HG02588 (cell line): ENCODE measurements at regions not wholly inside any gene's neighbourhood (a gene's known extent, or its start where the extent isn't known, plus 50 kb on each side); places are given as distances from the start of the nearest gene placed in this dataset.

ENCODE experiments used
- ATAC-seq: cut with Tn5 transposase; IDR thresholded peaks from one replicate; pipeline ENCODE4 v1.9.1; 2021; ENCODE audit warnings: mild to moderate bottlenecking, moderate library complexity; ENCODE audit not compliant: unreplicated experiment

GRCh38 chr2:223508372-223508771 is 93.8 kb downstream of the SCG2 start:
- no peak for ATAC-seq

DNA sequence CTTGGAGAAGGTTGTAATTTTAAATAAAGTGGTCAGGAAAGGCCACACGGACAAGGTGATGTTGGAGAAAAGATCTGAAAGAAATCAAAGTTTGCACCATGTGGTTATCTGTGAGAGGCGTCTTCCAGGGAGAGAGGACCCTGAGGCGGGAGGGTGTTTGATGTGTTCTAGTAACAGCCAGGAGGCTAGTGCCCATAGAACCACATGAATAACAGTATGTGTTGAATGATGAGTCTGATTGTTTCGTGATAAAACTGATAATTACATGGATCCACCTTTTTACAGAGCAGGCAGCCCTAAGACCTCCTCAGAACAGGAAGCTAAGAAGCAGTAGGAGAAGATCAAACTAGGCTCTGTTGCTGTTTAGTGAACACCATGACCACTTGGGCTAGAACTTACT is 91.4 kb downstream of the SCG2 start:
- no peak for ATAC-seq

- no peak for ATAC-seq
Measured at GRCh38 chr2:223511168-223511567, 91.0 kb downstream of the SCG2 start.

- ATAC-seq: no peak
Measured at GRCh38 chr2:223513771-223514455, 88.2 kb downstream of the SCG2 start.

- ATAC-seq: no peak
Measured at GRCh38 chr2:223519471-223519870, 82.7 kb downstream of the SCG2 start.

GRCh38 chr2:223522796-223523195 is 79.4 kb downstream of the SCG2 start:
- ATAC-seq: no peak

GRCh38 chr2:223523551-223524001 is 78.6 kb downstream of the SCG2 start:
- ATAC-seq: no peak

DNA sequence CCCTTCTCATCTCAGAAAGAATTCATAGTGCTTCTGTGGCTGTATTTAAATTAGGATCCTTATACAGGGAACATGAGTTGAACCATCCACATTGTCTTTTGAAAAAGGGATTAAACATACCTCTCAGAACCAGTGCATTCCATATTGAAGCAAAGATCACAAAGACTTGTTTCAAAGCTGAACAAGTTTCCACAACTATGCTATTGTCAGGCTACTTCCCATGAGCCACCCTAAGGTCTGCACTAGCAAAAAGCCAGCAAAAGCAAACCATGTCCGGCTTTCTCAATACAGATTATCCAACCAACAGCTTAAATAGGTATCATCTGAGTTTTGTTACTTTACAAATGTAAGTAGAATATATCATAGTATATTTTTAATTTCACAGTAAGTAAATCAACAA is 78.1 kb downstream of the SCG2 start:
- no peak for ATAC-seq

GRCh38 chr2:223526106-223526505 is 76.1 kb downstream of the SCG2 start:
- ATAC-seq: no peak

DNA sequence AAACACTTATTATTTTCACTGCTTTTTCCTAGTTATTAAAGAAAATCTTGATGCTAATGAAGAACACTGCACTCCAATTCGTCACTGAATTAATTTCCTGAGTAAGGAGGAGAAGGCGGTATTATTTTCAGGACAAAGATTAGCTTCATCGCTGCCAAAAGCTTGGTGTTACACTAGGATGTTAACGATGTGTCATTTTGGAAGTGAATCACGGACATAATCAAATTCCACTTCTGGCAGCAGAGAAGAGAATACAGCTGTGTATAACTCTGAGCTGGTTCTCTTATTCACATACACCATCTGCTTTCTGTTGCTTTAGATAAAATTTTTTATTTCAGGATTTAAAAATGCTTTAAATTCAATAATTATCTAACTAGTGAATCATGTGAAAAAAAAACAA is 74.1 kb downstream of the SCG2 start:
- no peak for ATAC-seq

DNA sequence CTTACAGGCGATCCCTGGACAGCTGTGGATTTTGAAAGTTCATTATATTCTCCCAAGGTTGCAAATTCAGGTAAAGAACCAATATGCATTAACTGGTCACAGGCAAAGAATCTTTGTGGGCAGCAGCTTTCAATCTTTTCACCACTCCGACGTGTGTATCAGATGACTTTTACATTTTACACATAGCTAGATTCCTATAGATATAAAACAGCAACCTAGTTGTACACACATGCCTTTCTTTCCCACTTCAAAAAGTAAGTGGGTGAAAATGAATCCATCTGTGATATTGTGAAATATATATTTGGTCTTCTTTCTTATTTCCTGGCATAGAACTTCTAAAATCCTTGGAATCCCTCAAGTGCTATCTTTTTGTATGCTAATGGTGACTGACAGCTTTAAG is 72.5 kb downstream of the SCG2 start:
- ATAC-seq: no peak

GRCh38 chr2:223530811-223531210 is 71.3 kb downstream of the SCG2 start:
- ATAC-seq: no peak

DNA sequence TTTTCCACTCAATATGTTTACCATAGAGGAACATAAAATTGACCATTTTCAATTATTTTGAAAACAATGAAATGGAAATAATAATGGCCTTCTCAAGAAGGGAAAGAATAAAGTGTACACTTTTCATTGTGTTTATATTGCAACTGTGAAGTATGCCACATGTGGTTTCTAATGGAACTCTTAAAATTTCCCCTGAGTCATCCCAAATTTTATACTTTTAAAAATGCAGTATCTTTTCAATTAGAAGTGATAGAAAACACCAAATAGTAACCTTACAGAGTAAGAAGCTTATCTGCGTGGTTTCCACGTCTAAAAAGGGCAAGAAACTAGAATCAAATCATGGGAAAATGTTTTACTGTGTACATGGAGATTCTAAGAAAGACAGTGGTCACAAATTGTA is 70.0 kb downstream of the SCG2 start:
- no peak for ATAC-seq

DNA sequence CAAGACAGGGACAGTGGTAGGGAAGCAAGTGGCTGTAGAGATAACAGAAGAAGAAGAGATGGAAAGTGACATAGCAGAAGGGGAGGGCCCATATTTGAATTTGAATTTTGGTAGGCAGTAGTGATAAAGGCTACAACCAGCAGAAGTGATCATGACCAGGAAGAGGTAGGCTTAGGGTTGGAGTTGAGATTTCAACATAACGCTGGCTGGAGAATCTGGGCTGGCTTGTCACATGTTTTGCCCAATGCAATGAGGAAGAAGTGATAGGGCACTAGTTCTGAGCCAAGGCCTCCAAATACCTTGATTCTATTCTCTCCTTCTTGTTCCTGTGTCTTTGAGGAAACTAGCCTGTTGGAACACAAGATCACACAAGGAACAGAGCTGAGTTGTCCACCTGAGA is 69.4 kb downstream of the SCG2 start:
- no peak for ATAC-seq

- no peak for ATAC-seq
Measured at GRCh38 chr2:223536546-223536945, 65.6 kb downstream of the SCG2 start.

DNA sequence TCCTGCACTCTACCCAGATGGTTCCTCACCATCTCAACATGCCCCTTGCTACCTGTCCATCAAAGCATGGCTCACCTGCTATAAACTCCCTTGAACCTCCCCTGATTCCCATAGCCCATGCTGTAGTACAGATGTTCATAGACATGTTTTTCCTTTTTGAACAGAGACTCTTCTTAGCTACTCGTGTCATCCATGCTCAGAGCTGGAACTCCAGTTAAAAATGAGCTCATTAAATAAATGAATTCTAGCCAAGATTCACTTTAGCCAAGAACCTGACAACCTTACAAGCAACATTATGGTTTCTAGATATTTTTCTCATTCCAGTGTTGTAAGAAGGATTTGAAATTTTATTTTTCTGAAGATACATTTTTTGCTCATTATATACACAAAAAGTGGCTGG is 65.0 kb downstream of the SCG2 start:
- no peak for ATAC-seq

DNA sequence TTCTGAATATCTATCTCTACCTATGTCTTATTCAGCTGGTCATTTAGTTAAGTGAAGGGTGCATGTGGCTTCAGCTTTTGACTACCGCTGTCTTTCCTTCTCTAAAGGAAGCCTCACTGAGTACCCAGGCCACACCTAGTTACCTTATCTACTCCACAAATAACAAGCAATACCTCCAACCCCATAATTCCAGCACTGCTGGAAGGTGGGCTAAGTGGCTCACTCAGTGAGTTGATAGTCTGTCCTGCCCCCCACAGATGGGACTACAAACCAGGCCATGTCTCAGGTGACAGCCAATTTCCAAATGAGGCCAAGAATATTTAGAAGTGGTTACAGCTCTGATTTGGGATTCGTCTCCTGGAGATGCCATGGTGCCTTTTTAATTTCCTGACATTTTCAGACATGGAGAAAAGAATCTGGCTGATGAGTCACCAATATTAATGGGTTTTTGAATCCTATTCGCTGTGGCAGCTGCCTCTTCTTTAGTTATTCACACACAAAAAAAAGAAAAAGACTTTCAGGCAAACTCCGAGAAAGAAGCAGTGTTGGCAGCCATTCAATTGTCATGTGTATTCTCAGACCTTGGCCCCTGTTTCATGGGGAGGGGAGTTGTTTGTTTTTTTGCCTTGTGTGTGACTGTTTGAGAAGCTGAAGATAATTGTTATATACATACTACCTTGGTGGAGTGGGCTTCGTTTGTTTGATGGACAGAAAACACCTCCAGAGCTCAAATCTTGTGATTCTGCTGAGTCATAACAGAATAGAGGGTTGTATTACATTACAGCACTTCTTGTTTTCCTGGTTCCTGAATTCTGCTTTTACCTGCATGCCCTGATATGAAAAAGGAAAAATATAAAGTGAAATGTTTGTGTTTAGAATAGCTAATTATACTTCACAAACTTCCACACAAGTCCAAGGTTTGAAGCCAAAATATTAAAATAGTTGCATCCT is 64.2 kb downstream of the SCG2 start:
- ATAC-seq: no peak

- ATAC-seq: no peak
Measured at GRCh38 chr2:223538920-223539440, 63.2 kb downstream of the SCG2 start.

DNA sequence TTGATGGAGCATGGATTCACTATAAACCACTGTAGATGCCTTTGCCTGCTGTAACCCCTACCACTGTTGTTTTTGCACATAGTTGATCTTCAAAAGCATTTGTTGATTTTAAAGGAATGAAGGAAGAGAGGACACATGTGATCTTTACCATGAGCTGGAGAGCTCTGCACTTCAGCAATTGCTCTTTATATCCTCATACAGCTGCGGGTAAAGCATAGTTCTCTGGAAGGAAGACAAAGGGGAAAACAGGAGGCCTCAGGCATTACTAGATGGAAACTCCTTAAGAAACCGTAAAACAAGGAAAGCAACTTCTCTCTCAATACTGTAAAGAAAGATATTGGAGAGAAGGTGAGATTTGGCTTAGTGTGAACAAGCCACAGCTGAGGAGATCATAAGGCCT is 60.6 kb downstream of the SCG2 start:
- no peak for ATAC-seq

- ATAC-seq: no peak
Measured at GRCh38 chr2:223542501-223542900, 59.7 kb downstream of the SCG2 start.

DNA sequence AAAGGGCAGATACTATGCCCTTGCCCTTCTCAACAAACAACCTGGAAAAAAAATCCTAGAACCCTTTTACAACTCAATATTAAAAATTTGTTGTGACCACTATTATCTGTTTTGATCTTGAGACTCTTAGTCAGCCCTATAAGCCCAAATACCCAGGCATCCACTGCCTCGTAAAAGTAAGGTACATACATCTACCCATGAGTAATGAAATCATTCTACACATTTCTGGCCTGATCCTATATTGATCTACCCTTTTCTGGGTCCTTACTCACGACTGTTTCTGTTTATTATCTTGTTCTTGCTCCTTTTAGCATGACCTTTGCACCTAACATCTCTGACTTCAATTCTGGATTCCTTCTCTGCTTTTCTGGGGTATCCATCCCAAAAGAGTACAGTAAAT is 56.8 kb downstream of the SCG2 start:
- ATAC-seq: no peak

GRCh38 chr2:223545830-223546229 is 56.3 kb downstream of the SCG2 start:
- ATAC-seq: no peak
